ENCODE measurements at regions not wholly inside any gene's neighbourhood (a gene's known extent, or its start where the extent isn't known, plus 50 kb on each side); places are given as distances from the start of the nearest gene placed in this dataset.

- Histone ChIP-seq H3K27ac (ENCODE audit: low read length) (no peak overlapping the region), H3K4me3 (ENCODE audit: low read depth in 2 of 2, low read length in 2 of 2) (no peak overlapping the region), H3K36me3 (ENCODE audit: control insufficient read depth, insufficient read depth, low read length) (no peaks in the 10 kb centered on the region), H3K27me3 (ENCODE audit: control insufficient read depth, insufficient read depth, low read length) (no peaks in the 10 kb centered on the region), H3K4me1 (ENCODE audit: control insufficient read depth, insufficient read depth, low read length) (no peaks in the 10 kb centered on the region), H3K9me3 (ENCODE audit: control insufficient read depth, insufficient read depth, low read depth, low read length) (no peaks in the 10 kb centered on the region)
- DNase-seq (ENCODE audit: low read depth, low spot score) (no peak), ATAC-seq (no peak)
- in situ Hi-C loops (cut with HindIII; ENCODE audit: low pct_unique_long_range_greater_than_20kb, low sequenced_read_pairs) (no loop called here), intact Hi-C loops (cut with micrococcal nuclease; ENCODE audit: unreplicated experiment) (no loop called here)
- no TSS peak for BruUV-seq (replicated peaks)
- ChIA-PET POLR2A (no interaction called here), CTCF (no interaction called here)
- TF ChIP-seq REST (IDR thresholded peaks at IDR 0.05; ENCODE audit: insufficient read depth in 1 of 2, low read depth in 2 of 2, low read length in 1 of 2) (no peak), POLR2AphosphoS5 (IDR thresholded peaks at IDR 0.05; ENCODE audit: low read depth, low read length) (no peak), CTCF (IDR thresholded peaks at IDR 0.05) (no peak)
Observed at GRCh38 chr3:35042210-35042991, 596.9 kb upstream of the ARPP21 start.

GRCh38 chr3:35043040-35043439, 596.3 kb upstream of the ARPP21 start:
- Histone ChIP-seq H3K4me3 (ENCODE audit: low read depth in 2 of 2, low read length in 2 of 2) (no peak overlapping the region), H3K4me1 (ENCODE audit: control insufficient read depth, insufficient read depth, low read length) (no peaks in the 10 kb centered on the region), H3K36me3 (ENCODE audit: control insufficient read depth, insufficient read depth, low read length) (no peaks in the 10 kb centered on the region), H3K27me3 (ENCODE audit: control insufficient read depth, insufficient read depth, low read length) (no peaks in the 10 kb centered on the region), H3K27ac (ENCODE audit: low read length) (no peak overlapping the region), H3K9me3 (ENCODE audit: control insufficient read depth, insufficient read depth, low read depth, low read length) (no peaks in the 10 kb centered on the region)
- in situ Hi-C loops (cut with HindIII; ENCODE audit: low pct_unique_long_range_greater_than_20kb, low sequenced_read_pairs) (no loop called here), intact Hi-C loops (cut with micrococcal nuclease; ENCODE audit: unreplicated experiment) (no loop called here)
- no peak for DNase-seq (ENCODE audit: low read depth, low spot score)
- ChIA-PET POLR2A (no interaction called here), CTCF (no interaction called here)
- no peak for ATAC-seq
- BruUV-seq (replicated peaks) = no TSS peak
- TF ChIP-seq CTCF (IDR thresholded peaks at IDR 0.05) (no peak), SIN3A (IDR thresholded peaks at IDR 0.05; ENCODE audit: borderline replicate concordance, insufficient read depth, low read depth, low read length) (no peak), POLR2AphosphoS5 (IDR thresholded peaks at IDR 0.05; ENCODE audit: low read depth, low read length) (no peak), TCF7L2 (IDR thresholded peaks at IDR 0.05; ENCODE audit: low read depth, low read length) (no peak), REST (IDR thresholded peaks at IDR 0.05; ENCODE audit: insufficient read depth in 1 of 2, low read depth in 2 of 2, low read length in 1 of 2) (no peak)
